A549 (cell line): ENCODE measurements at regions not wholly inside any gene's neighbourhood (a gene's known extent, or its start where the extent isn't known, plus 50 kb on each side); places are given as distances from the start of the nearest gene placed in this dataset.

ENCODE experiments used
- ATAC-seq, 2 experiments: fragments of 200-7000 bp in 1 of 2; fragments of >200 bp in 1 of 2; cut with Nextera tagmentation in 1 of 2; cut with Tn5 transposase in 1 of 2; 3 replicates each; pipeline versions ENCODE4 v1.8.0 to v1.9.1; 2018 to 2020; ENCODE audit warnings: mild to moderate bottlenecking in 1 of 2, moderate library complexity in 1 of 2
- CTCF ChIA-PET: fragments of 300-600 bp; sonication (Branson Sonifier 250); formaldehyde crosslinking; extraction: SDS; loops from one replicate; lab custom pipeline; 2021; ENCODE audit warnings: antibody characterized with exemption, inconsistent platforms; lab: Yijun Ruan, JAX
- POLR2A ChIA-PET: fragments of 350-600 bp; formaldehyde crosslinking; extraction: SDS; loops from one replicate; lab custom pipeline; 2021; ENCODE audit warnings: antibody characterized with exemption, inconsistent platforms; lab: Yijun Ruan, JAX
- DNase-seq, 2 experiments: peaks; one replicate each; pipeline versions ENCODE4 v3.0.0 to v3.0.0-alpha.2; 2011 to 2016; ENCODE audit warnings: low read depth in 1 of 2, low spot score in 1 of 2
- FAIRE-seq: peaks from 2 replicates; lab custom pipeline; 2011; peaks lifted over from hg19 to GRCh38; lab: Jason Lieb, UNC
- H3K27ac ChIP-seq, 2 experiments: fragments of >200 bp; sonication (Bioruptor Twin); formaldehyde crosslinking; 3 replicates each; pipeline ENCODE4 v1.5.1; 2016 to 2017
- H3K4me1 ChIP-seq: fragments of >200 bp; sonication (Bioruptor Twin); formaldehyde crosslinking; 3 replicates; pipeline ENCODE4 v1.6.1; 2016
- H3K4me2 ChIP-seq: fragments of >200 bp; sonication (Bioruptor Twin); formaldehyde crosslinking; 3 replicates; pipeline ENCODE4 v1.6.1; 2016
- H3K4me3 ChIP-seq: fragments of >200 bp; sonication (Bioruptor Twin); formaldehyde crosslinking; 3 replicates; pipeline ENCODE4 v1.5.1; 2016
- H3K9me3 ChIP-seq: fragments of >200 bp; sonication (Bioruptor Twin); formaldehyde crosslinking; 3 replicates; pipeline ENCODE4 v1.6.1; 2016
- CBX2 ChIP-seq: fragments of 200-600 bp; sonication (generic); IDR thresholded peaks from 2 replicates; pipeline ENCODE4 v1.6.1; 2016; ENCODE audit warnings: low read depth, mild to moderate bottlenecking, borderline replicate concordance
- CEBPB ChIP-seq, 2 experiments: fragments of >200 bp in 1 of 2; sonication (Bioruptor Twin) in 1 of 2; formaldehyde crosslinking in 1 of 2; IDR thresholded peaks; 2 replicates each; pipeline ENCODE4 v1.6.1; 2012 to 2016
- CHD4 ChIP-seq: fragments of 200-600 bp; sonication (generic); IDR thresholded peaks from 2 replicates; pipeline ENCODE4 v1.6.1; 2016; ENCODE audit warnings: antibody characterized with exemption, mild to moderate bottlenecking, borderline replicate concordance
- EHF ChIP-seq: fragments of 250-450 bp; sonication (Bioruptor Pico); IDR thresholded peaks from 2 replicates; pipeline ENCODE4 v1.5.0; 2020; ENCODE audit warnings: mild to moderate bottlenecking
- EHMT2 ChIP-seq: fragments of 200-600 bp; sonication (generic); IDR thresholded peaks from 2 replicates; pipeline ENCODE4 v1.6.1; 2016; ENCODE audit warnings: antibody characterized with exemption, low read depth, mild to moderate bottlenecking, moderate library complexity
- FOSL2 ChIP-seq, 2 experiments: fragments of 450-650 bp in 1 of 2; fragments of >200 bp in 1 of 2; sonication (Bioruptor Twin) in 1 of 2; formaldehyde crosslinking; IDR thresholded peaks; 2 replicates each; pipeline versions ENCODE4 v1.5.0 to v1.6.1; 2016 to 2020; ENCODE audit warnings: mild to moderate bottlenecking in 1 of 2, moderate library complexity in 1 of 2
- FOXS1 ChIP-seq: fragments of 250-450 bp; sonication (Bioruptor Pico); IDR thresholded peaks from 2 replicates; pipeline ENCODE4 v1.5.0; 2020; ENCODE audit warnings: mild to moderate bottlenecking, moderate library complexity
- HOXA7 ChIP-seq: fragments of 250-450 bp; sonication (Bioruptor Pico); IDR thresholded peaks from 2 replicates; pipeline ENCODE4 v1.5.0; 2020; ENCODE audit warnings: mild to moderate bottlenecking, moderate library complexity
- HOXB13 ChIP-seq: fragments of 250-450 bp; sonication (Bioruptor Pico); IDR thresholded peaks from 2 replicates; pipeline ENCODE4 v1.5.0; 2020; ENCODE audit warnings: low read depth, mild to moderate bottlenecking, moderate library complexity
- HOXB5 ChIP-seq: fragments of 250-450 bp; sonication (Bioruptor Pico); IDR thresholded peaks from 2 replicates; pipeline ENCODE4 v1.5.0; 2020; ENCODE audit warnings: mild to moderate bottlenecking, moderate library complexity
- KDM1A ChIP-seq: fragments of 200-600 bp; sonication (generic); IDR thresholded peaks from 2 replicates; pipeline ENCODE4 v1.6.1; 2016; ENCODE audit warnings: low read depth, mild to moderate bottlenecking
- MAFK ChIP-seq: fragments of 450-650 bp; IDR thresholded peaks from 2 replicates; pipeline ENCODE4 v1.6.1; 2014; ENCODE audit not compliant: partially characterized antibody
- PBX3 ChIP-seq: IDR thresholded peaks from 2 replicates; pipeline ENCODE4 v1.6.1; 2012
- POLR2A ChIP-seq: IDR thresholded peaks from 2 replicates; pipeline ENCODE4 v1.6.1; 2012; ENCODE audit warnings: mild to moderate bottlenecking, low read length
- POLR2AphosphoS2 ChIP-seq: conservative IDR thresholded peaks from 2 replicates; pipeline ENCODE4 v1.6.1; 2012; ENCODE audit warnings: low read length, improper control_type of control experiment, inconsistent platforms
- RAD21 ChIP-seq, 2 experiments: fragments of >200 bp in 1 of 2; sonication (Bioruptor Twin) in 1 of 2; formaldehyde crosslinking in 1 of 2; IDR thresholded peaks in 1 of 2; conservative IDR thresholded peaks in 1 of 2; 2 replicates in 1 of 2; 3 replicates in 1 of 2; pipeline ENCODE4 v1.6.1; 2012 to 2018; ENCODE audit warnings: inconsistent platforms in 1 of 2
- RARB ChIP-seq: fragments of 250-450 bp; sonication (Bioruptor Pico); IDR thresholded peaks from 2 replicates; pipeline ENCODE4 v1.8.0; 2021; ENCODE audit warnings: mild to moderate bottlenecking, moderate library complexity
- RCOR1 ChIP-seq: fragments of 150-350 bp; IDR thresholded peaks from 2 replicates; pipeline ENCODE4 v1.6.1; 2014; ENCODE audit warnings: antibody characterized with exemption, low read length, low read depth
- REST ChIP-seq: fragments of 200-600 bp; sonication (generic); IDR thresholded peaks from 2 replicates; pipeline ENCODE4 v1.6.1; 2016; ENCODE audit warnings: antibody characterized with exemption, mild to moderate bottlenecking, moderate library complexity
- RFX5 ChIP-seq: fragments of 450-650 bp; IDR thresholded peaks from 2 replicates; pipeline ENCODE4 v1.7.1; 2014; ENCODE audit warnings: antibody characterized with exemption, mild to moderate bottlenecking, moderate library complexity
- SREBF2 ChIP-seq: fragments of 450-650 bp; IDR thresholded peaks from 2 replicates; pipeline ENCODE4 v1.6.1; 2014; ENCODE audit warnings: mild to moderate bottlenecking, moderate library complexity
- ZFP36 ChIP-seq: fragments of 450-650 bp; IDR thresholded peaks from 2 replicates; pipeline ENCODE4 v1.6.1; 2014; ENCODE audit warnings: borderline replicate concordance; ENCODE audit not compliant: partially characterized antibody
- WGBS: methylation state at CpG from one replicate; pipeline ENCODE4 v1.1.6; 2017; ENCODE audit errors: missing lambda C conversion rate; 5-methylcytosine and 5-hydroxymethylcytosine counted together
- TF ChIP-seq, protein P1 (sequence below): fragments of >200 bp; sonication (Bioruptor Twin); formaldehyde crosslinking; IDR thresholded peaks from 3 replicates; pipeline ENCODE4 v1.6.1; 2016
- TF ChIP-seq, protein P2 (sequence below): IDR thresholded peaks from 2 replicates; pipeline ENCODE4 v1.6.1; 2012
- TF ChIP-seq, protein P3 (sequence below): fragments of >200 bp; sonication (Bioruptor Twin); formaldehyde crosslinking; IDR thresholded peaks from 2 replicates; pipeline ENCODE4 v1.6.1; 2016

DNA sequence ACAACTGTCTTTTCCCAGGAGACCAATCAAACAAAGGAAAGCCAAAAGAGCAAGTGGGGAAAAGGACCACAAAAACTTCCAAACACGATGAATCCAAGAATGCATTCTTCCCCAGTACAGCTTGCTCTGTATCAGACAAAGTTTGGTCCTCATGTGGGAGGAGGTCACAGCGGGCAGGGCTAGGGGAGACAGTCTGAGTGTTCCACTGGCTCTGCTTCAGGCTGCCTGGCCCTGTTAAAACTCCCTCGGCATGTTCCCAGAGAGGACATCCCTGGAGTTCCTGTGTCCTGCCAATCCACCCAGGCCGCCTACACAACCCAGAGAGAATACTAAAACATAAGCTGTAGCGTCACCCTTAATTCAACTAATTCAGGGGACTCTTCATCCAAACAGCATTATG lies 415.1 kb upstream of the DYNLRB2 start:
- Histone ChIP-seq H3K27ac (no peak overlapping the region), H3K4me2 (no peak overlapping the region)
- POLR2A ChIA-PET, result no interaction called here
- TF ChIP-seq POLR2A (no peak), HOXB5 (CRISPR knock-in tag) (no peak), POLR2AphosphoS2 (no peak), FOSL2 (IDR thresholded peaks at IDR 0.05) (no peak), FOSL2 (CRISPR knock-in tag; IDR thresholded peaks at IDR 0.05) (no peak), RAD21 (conservative IDR thresholded peaks at IDR 0.05 in 1 of 2, IDR thresholded peaks at IDR 0.05 in 1 of 2) (no peak), SREBF2 (no peak), CHD4 (no peak), PBX3 (no peak), CBX2 (no peak), HOXA7 (CRISPR knock-in tag) (no peak), HOXB13 (no peak), REST (no peak)
- TF ChIP-seq, all 56 proteins: peak for 0
- CTCF ChIA-PET, result no interaction called here
- Histone ChIP-seq H3K9me3 (no peaks in the 10 kb centered on the region), H3K4me3 (no peak overlapping the region), H3K4me1 (no peaks in the 10 kb centered on the region)
- DNase-seq (no peak), ATAC-seq (no peak), FAIRE-seq (no peak)
- 72% methylated on average over 5 of the region's 5 CpGs for WGBS

DNA sequence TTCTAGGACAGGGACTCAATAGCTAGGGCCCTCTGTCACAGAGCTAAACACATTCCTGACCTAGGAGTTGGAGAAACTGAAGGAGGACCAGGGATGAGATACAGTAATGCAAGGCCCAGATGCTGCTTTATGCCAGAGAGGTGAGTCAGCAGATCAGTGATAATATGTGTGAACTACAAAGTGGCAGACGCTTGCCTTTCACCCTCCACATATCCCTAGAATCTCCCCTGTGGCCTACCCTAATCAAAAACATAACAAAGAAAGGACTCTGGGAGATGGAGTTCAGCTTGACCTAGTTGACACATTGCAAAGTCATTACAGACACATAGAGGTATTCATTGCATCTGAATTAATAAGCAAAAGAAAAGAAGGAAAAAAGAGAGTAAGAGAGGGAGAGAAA lies 417.6 kb upstream of the DYNLRB2 start:
- no peak for DNase-seq
- Histone ChIP-seq H3K4me1 (no peaks in the 10 kb centered on the region), H3K27ac (no peak overlapping the region), H3K4me3 (no peak overlapping the region), H3K4me2 (no peak overlapping the region), H3K9me3 (no peaks in the 10 kb centered on the region)
- ChIA-PET POLR2A (no interaction called here), CTCF (interaction anchor here (1.0 kb wide), 1 partner anchor 521 kb away, joined by 4 read pairs; no protein-coding TSS in a partner anchor)
- no peak for FAIRE-seq
- no peak for ATAC-seq
- TF ChIP-seq, protein P1, sequence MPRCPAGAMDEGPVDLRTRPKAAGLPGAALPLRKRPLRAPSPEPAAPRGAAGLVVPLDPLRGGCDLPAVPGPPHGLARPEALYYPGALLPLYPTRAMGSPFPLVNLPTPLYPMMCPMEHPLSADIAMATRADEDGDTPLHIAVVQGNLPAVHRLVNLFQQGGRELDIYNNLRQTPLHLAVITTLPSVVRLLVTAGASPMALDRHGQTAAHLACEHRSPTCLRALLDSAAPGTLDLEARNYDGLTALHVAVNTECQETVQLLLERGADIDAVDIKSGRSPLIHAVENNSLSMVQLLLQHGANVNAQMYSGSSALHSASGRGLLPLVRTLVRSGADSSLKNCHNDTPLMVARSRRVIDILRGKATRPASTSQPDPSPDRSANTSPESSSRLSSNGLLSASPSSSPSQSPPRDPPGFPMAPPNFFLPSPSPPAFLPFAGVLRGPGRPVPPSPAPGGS, result no peak
- TF ChIP-seq FOSL2 (IDR thresholded peaks at IDR 0.05) (no peak), FOSL2 (CRISPR knock-in tag; IDR thresholded peaks at IDR 0.05) (no peak), RFX5 (no peak)
- TF ChIP-seq, protein P2, sequence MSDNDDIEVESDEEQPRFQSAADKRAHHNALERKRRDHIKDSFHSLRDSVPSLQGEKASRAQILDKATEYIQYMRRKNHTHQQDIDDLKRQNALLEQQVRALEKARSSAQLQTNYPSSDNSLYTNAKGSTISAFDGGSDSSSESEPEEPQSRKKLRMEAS, result no peak
- 44% methylated on average over 1 of the region's 1 CpG for WGBS

- H3K4me1 ChIP-seq, result no peaks in the 10 kb centered on the region
- no peak overlapping the region for H3K4me2 ChIP-seq
- POLR2A ChIA-PET, result no interaction called here
- H3K9me3 ChIP-seq, result no peaks in the 10 kb centered on the region
- no peak overlapping the region for H3K4me3 ChIP-seq
- ATAC-seq (no peak), DNase-seq (no peak), FAIRE-seq (no peak)
- CTCF ChIA-PET, result interaction anchor here (0.7 kb wide), 1 partner anchor 143 kb away, joined by 3 read pairs; no protein-coding TSS in a partner anchor
- no peak overlapping the region for H3K27ac ChIP-seq
- 79% methylated on average over 9 of the region's 9 CpGs for WGBS
- TF ChIP-seq EHF (CRISPR knock-in tag), result no peak
- TF ChIP-seq EHMT2, result no peak
- TF ChIP-seq ZFP36, result no peak
- no peak for TF ChIP-seq RARB (CRISPR knock-in tag)
- TF ChIP-seq SREBF2, result no peak
- TF ChIP-seq REST, result no peak
- TF ChIP-seq RCOR1, result no peak
- TF ChIP-seq HOXB5 (CRISPR knock-in tag), result no peak
- no peak for TF ChIP-seq MAFK
- TF ChIP-seq CEBPB (IDR thresholded peaks at IDR 0.05), result no peak
- no peak for TF ChIP-seq KDM1A
- TF ChIP-seq FOXS1 (CRISPR knock-in tag), result no peak
- TF ChIP-seq, protein P3, sequence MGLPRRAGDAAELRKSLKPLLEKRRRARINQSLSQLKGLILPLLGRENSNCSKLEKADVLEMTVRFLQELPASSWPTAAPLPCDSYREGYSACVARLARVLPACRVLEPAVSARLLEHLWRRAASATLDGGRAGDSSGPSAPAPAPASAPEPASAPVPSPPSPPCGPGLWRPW, result no peak
- no peak for TF ChIP-seq HOXA7 (CRISPR knock-in tag)
Measured at GRCh38 chr16:80122115-80122514, 418.7 kb upstream of the DYNLRB2 start.
